Ectodermal cell (in vitro differentiated cells): ENCODE measurements at regions not wholly inside any gene's neighbourhood (a gene's known extent, or its start where the extent isn't known, plus 50 kb on each side); places are given as distances from the start of the nearest gene placed in this dataset.
A peak's percentile ranks its signal among the peaks of the same experiment; 100 is the strongest.

ENCODE experiments used
- H3K27ac ChIP-seq: 2 replicates; pipeline ENCODE4 v1.7.0; 2013; ENCODE audit warnings: mild to moderate bottlenecking, low read depth, low read length; ENCODE audit not compliant: insufficient read depth, poor library complexity, severe bottlenecking
- H3K27me3 ChIP-seq: 2 replicates; pipeline ENCODE4 v1.7.0; 2013; ENCODE audit warnings: mild to moderate bottlenecking, low read length; ENCODE audit not compliant: insufficient read depth, control insufficient read depth, poor library complexity, severe bottlenecking
- H3K36me3 ChIP-seq: one replicate; pipeline ENCODE4 v1.7.0; 2013; ENCODE audit warnings: low read length; ENCODE audit not compliant: control insufficient read depth, insufficient read depth
- H3K4me1 ChIP-seq: one replicate; pipeline ENCODE4 v1.7.0; 2013; ENCODE audit warnings: low read length; ENCODE audit not compliant: control insufficient read depth, insufficient read depth
- H3K4me3 ChIP-seq: 2 replicates; pipeline ENCODE4 v1.7.0; 2013; ENCODE audit warnings: low read depth, low read length, control low read depth; ENCODE audit not compliant: insufficient read depth
- H3K9me3 ChIP-seq: 2 replicates; pipeline ENCODE4 v1.7.0; 2013; ENCODE audit warnings: mild to moderate bottlenecking, low read length, moderate library complexity; ENCODE audit not compliant: control insufficient read depth
- WGBS, 2 experiments: methylation state at CpG; one replicate each; pipeline ENCODE4 v1.1.7; 2013; ENCODE audit warnings: missing lambda C conversion rate in 2 of 2; 5-methylcytosine and 5-hydroxymethylcytosine counted together

DNA sequence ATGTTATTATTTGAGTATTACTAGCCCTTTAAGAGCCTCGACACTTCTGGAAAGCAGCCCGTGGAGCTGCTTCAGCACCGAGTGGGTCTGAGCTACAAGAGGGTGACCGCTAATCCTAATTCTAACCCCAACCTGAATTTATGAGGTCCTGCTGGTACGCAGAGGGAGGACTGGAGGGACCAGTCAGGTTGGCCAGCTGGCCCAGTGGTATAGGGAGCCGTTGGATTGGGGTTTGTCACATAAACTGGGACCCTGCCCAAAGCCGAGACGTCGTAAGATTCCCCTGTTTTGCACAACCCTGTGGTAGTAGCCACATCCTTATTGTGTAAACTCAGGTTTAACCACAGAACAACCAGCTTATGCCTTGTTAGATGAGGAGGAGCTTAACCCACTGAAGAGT is 60.8 kb upstream of the F3 start:
- Histone ChIP-seq H3K27me3 (no peaks in the 10 kb centered on the region), H3K4me1 (no peaks in the 10 kb centered on the region), H3K4me3 (no peak overlapping the region), H3K36me3 (no peaks in the 10 kb centered on the region), H3K9me3 (no peaks in the 10 kb centered on the region), H3K27ac (no peak overlapping the region)
- 80 to 82% methylated on average over 9 of the region's 9 CpGs for WGBS, 2 experiments

DNA sequence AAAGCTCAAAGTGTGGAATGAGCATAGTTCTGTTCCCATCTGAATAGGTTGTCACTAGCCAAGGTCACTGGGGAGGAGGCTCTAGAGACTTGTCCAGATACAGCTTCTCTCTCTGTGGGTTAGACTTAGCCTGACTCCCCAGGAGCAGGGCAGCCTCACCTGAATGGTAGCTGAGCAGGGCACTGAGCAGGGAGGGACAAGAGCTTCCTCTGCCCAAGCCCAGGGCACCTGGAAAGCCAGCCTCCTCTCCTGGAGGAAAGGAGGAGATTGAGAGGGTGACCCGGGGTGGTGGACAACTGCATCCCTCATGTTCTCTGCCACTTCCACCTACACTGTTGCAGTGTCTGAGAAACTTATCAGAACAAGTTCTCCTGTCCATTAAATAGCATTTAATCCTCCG is 59.0 kb upstream of the F3 start:
- Histone ChIP-seq H3K4me3 (no peak overlapping the region), H3K4me1 (no peaks in the 10 kb centered on the region), H3K36me3 (no peaks in the 10 kb centered on the region), H3K27ac (no peak overlapping the region), H3K27me3 (no peaks in the 10 kb centered on the region), H3K9me3 (no peaks in the 10 kb centered on the region)
- 80 to 94% methylated on average over 1 to 2 of the region's 2 CpGs for WGBS, 2 experiments

DNA sequence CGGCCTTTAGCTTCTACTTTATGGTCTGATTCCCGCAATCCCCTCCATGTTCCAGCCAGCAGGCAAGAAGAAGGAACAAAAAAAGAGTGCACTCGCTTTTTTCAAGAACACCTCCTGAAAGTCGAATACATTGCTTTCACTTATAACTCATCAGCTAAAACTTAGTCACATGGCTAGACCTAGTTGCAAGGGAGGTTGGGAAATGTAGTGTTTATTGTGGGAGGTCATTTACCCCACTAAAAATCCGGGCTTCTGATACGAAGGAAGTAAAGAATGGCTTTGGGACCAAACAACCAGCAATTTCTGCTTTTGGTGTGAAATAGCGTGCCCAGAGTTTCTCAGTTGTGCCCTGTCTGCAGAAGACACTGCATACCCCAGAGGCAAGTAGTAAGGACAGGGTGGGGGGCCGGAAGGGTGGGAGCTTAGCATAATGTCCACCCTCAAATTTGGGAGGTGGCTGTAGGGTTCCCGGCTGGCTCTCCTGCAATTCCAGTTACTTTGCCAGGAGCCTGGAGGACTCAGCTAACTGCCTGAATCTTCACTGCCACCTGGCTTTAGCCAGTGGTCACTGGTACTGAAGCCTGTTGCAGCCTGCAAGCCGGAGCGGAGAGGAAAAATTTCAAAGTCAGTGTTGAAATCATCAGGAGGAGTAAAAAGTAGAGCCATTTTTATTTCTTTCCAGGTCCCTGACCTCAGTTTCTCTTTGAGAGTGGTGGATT is 57.7 kb upstream of the F3 start:
- Histone ChIP-seq H3K36me3 (no peaks in the 10 kb centered on the region), H3K27me3 (no peaks in the 10 kb centered on the region), H3K9me3 (no peaks in the 10 kb centered on the region), H3K27ac (no peak overlapping the region), H3K4me1 (no peaks in the 10 kb centered on the region), H3K4me3 (no peak overlapping the region)
- WGBS, 2 experiments, result 79 to 82% methylated on average over 10 to 11 of the region's 11 CpGs

DNA sequence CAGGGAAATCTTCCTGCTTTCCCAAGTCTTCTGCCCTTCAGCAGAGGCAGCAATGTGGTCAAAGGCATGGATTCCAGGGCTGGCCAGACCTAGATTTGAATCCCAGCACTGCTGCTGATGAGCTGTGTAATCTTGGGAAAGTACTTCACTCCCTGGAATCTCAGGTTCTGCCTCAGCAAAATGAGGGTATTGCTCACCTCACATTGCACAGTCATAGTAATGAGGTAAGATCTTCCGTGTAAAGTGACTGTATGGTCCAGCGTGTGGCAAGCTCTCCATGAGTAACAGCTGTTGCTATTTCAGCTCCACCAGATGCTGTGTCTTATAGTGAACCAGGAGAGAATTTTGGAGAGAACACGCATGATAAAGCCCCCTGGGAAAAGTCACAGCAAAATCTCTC is 56.1 kb upstream of the F3 start:
- no peaks in the 10 kb centered on the region for H3K36me3 ChIP-seq
- H3K4me3 ChIP-seq, result no peak overlapping the region
- H3K4me1 ChIP-seq, result peaks cover 12% of the 10 kb centered on the region
- 93 to 95% methylated on average over 3 of the region's 3 CpGs for WGBS, 2 experiments
- no peaks in the 10 kb centered on the region for H3K9me3 ChIP-seq
- H3K27me3 ChIP-seq, result no peaks in the 10 kb centered on the region
- no peak overlapping the region for H3K27ac ChIP-seq

DNA sequence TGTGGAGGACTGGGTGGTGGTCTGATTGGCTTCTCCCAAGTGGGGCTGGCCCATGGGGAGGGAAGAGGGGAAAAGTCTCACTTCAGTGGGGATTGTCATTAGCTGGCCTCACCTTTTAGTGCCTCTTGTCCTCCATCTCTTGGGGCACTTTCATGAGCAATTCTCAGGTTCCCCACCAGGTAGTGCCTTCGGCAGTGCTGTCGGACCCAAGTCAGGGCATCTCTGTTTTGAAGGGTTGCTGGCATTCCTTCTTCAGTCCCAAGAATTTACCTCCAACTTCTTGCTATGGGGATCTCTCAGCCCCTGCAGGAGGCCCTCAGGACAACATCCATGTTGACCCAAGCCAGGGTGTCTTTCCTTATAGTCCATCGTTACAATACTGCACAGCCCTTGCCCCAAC is 54.7 kb upstream of the F3 start:
- Histone ChIP-seq H3K4me1 (peaks cover 23% of the 10 kb centered on the region), H3K27ac (no peak overlapping the region), H3K4me3 (no peak overlapping the region), H3K27me3 (no peaks in the 10 kb centered on the region), H3K36me3 (no peaks in the 10 kb centered on the region), H3K9me3 (no peaks in the 10 kb centered on the region)
- 94 to 99% methylated on average over 3 of the region's 3 CpGs for WGBS, 2 experiments

DNA sequence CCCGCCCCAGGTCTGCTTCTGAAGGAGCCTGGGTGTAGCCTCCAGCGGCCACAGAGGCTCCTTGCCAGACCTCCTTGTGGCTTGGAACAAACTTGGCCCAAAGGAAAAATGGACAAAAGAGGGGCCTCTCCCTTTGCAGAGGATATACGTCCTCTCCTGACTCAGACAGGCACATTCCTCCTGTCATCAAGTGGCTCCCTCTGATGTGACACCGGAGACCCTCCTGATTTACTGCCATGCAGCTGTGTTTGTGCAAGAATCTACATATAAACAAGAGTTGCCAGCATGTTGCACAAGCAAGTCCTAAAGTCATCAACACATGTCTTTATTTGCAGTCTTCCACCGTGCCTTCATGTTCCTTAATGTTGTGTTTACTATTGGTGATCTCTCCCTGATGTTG is 54.1 kb upstream of the F3 start:
- WGBS, 2 experiments, result 70 to 79% methylated on average over 5 of the region's 5 CpGs
- H3K27ac ChIP-seq, result no peak overlapping the region

DNA sequence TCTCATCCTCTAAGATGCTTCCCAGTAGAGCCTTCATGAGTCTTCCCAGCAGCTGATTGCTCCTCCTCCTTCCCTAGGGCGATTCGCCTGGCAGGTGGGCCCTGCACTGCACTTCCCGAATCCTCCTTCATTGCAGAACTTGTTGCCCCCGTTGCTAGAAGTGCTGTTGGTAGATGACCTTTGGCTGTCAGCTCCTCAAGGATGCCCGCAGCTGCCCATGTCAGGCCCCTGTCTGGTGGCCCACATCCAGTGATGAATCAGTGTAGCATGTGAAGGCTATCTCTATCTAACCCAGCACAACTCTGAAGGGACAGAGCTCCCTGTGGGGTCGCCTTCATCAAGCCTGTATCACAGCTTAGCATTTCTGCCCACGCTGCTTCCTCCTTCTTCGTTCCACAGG is 52.1 kb upstream of the F3 start:
- 86 to 89% methylated on average over 8 of the region's 8 CpGs for WGBS, 2 experiments
- Histone ChIP-seq H3K4me3 (no peak overlapping the region), H3K9me3 (no peaks in the 10 kb centered on the region), H3K27ac (no peak overlapping the region), H3K4me1 (peaks cover 23% of the 10 kb centered on the region), H3K27me3 (no peaks in the 10 kb centered on the region), H3K36me3 (no peaks in the 10 kb centered on the region)

More for the DNA sequence above, 54.1 kb upstream of the F3 start:
- Histone ChIP-seq H3K9me3 (no peaks in the 10 kb centered on the region), H3K4me3 (no peak overlapping the region), H3K36me3 (no peaks in the 10 kb centered on the region), H3K27me3 (no peaks in the 10 kb centered on the region), H3K4me1 (peaks cover 23% of the 10 kb centered on the region)

DNA sequence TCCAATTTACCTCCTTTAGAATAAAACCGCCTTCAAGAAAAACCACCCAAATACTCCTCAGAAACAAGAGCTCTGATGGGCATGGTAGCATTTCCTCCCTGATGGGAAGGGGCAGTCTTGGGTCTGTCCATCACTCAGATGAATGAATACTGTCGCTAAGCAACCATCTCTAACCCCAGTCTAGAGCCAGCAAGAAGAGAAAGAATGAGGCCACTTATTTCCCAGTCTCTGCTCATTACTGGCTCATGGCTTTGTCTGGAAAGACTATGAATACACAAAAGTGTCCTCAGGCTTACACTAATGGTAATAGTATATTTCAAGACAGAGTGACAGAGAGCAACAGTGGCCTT is 51.0 kb upstream of the F3 start:
- H3K9me3 ChIP-seq, result no peaks in the 10 kb centered on the region
- no peaks in the 10 kb centered on the region for H3K36me3 ChIP-seq
- no peaks in the 10 kb centered on the region for H3K27me3 ChIP-seq
- H3K4me1 ChIP-seq, result peaks cover 23% of the 10 kb centered on the region
- peak overlapping the region; percentile 81 for H3K27ac ChIP-seq
- no peak overlapping the region for H3K4me3 ChIP-seq
- WGBS, 2 experiments, result 68 to 71% methylated on average over 2 of the region's 2 CpGs

DNA sequence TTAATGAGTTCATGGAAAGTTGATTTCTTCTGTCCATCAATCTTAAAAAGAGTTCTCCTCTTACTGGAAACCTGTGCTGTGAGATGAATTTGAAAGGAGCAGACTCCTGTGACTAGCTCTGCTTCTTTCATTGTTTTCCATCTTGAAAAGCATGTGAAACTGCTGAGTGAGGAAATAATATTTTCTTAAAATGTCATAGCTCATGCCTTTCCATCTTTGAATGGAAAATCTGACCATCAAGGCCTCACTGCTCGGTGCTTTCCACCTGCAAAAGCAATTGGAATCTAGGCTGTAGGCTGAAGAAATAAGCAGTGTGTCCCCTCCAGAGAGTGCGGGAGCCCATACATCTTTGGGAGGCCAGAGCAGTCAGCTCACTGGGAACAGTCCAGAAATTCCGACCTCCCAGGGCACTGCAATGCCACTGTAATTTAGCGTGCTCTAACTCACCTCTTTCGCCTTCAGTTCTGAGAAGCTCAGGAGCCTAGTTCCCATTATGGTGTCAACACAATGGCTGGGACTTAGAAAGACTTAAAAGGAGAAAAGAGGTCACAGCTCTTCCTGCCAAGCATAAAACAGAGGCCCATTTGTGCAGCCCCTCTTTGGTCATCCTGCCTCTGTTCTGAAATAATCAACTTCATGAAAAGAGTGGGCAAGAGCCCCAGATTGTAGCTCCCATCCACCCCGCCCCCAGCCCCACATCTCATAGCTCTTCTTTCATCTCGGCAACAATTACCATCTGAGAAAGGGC is 50.4 kb upstream of the F3 start:
- H3K27ac ChIP-seq, result peak overlapping the region; percentile 81

More for the DNA sequence above, 50.4 kb upstream of the F3 start:
- no peaks in the 10 kb centered on the region for H3K36me3 ChIP-seq
- H3K4me1 ChIP-seq, result peaks cover 23% of the 10 kb centered on the region
- H3K9me3 ChIP-seq, result no peaks in the 10 kb centered on the region
- H3K4me3 ChIP-seq, result no peak overlapping the region
- H3K27me3 ChIP-seq, result no peaks in the 10 kb centered on the region
- 73 to 78% methylated on average over 7 of the region's 7 CpGs for WGBS, 2 experiments
